CD4-positive, alpha-beta T cell treated with Interleukin-12 subunit alpha and Interleukin-12 subunit beta, for 1 hour (primary cell): ENCODE measurements at regions not wholly inside any gene's neighbourhood (a gene's known extent, or its start where the extent isn't known, plus 50 kb on each side); places are given as distances from the start of the nearest gene placed in this dataset.
"Not testable (repeated sequence)": the region's sequence is repeated elsewhere in the genome, so short reads cannot be mapped to it uniquely, and the experiment has no call there.

Experiments
- DNase-seq: peaks from one replicate; pipeline ENCODE4 v3.0.0-alpha.2; 2020

GRCh38 chr20:57995381-57995977, 233.0 kb downstream of the ANKRD60 start:
- DNase-seq: no peak

- DNase-seq: no peak
Measured at GRCh38 chr20:57993716-57994431, 234.6 kb downstream of the ANKRD60 start.

- no peak for DNase-seq
Measured at GRCh38 chr20:57991211-57991881, 237.1 kb downstream of the ANKRD60 start.

- DNase-seq: no peak
Measured at GRCh38 chr20:57990396-57990987, 238.0 kb downstream of the ANKRD60 start.

GRCh38 chr20:57988828-57989227, 239.6 kb downstream of the ANKRD60 start:
- DNase-seq: no peak

GRCh38 chr20:57988422-57988821, 240.0 kb downstream of the ANKRD60 start:
- no peak for DNase-seq

- DNase-seq: no peak
Measured at GRCh38 chr20:57987659-57988058, 240.8 kb downstream of the ANKRD60 start.

- DNase-seq: no peak
Measured at GRCh38 chr20:57986666-57987065, 241.8 kb downstream of the ANKRD60 start.

- DNase-seq: no peak
Measured at GRCh38 chr20:57985278-57985677, 243.2 kb downstream of the ANKRD60 start.

- DNase-seq: no peak
Measured at GRCh38 chr20:57983082-57983481, 245.4 kb downstream of the ANKRD60 start.

- no peak for DNase-seq
Measured at GRCh38 chr20:57980506-57980905, 247.9 kb downstream of the ANKRD60 start.

- DNase-seq: no peak
Measured at GRCh38 chr20:57977569-57977968, 250.9 kb downstream of the ANKRD60 start.

GRCh38 chr20:57977141-57977540, 251.3 kb downstream of the ANKRD60 start:
- DNase-seq: no peak

- no peak for DNase-seq
Measured at GRCh38 chr20:57974863-57975262, 253.6 kb downstream of the ANKRD60 start.

- DNase-seq: no peak
Measured at GRCh38 chr20:57973886-57974285, 254.6 kb downstream of the ANKRD60 start.

- not testable (repeated sequence) for DNase-seq
Measured at GRCh38 chr20:57971583-57971982, 256.9 kb downstream of the ANKRD60 start.

GRCh38 chr20:57970856-57971255, 257.6 kb downstream of the ANKRD60 start:
- DNase-seq: no peak

- no peak for DNase-seq
Measured at GRCh38 chr20:57970116-57970515, 258.3 kb downstream of the ANKRD60 start.

GRCh38 chr20:57968120-57968519, 258.3 kb upstream of the PMEPA1 start:
- no peak for DNase-seq

GRCh38 chr20:57967364-57967763, 257.5 kb upstream of the PMEPA1 start:
- DNase-seq: no peak

GRCh38 chr20:57966620-57967019, 256.8 kb upstream of the PMEPA1 start:
- DNase-seq: no peak

GRCh38 chr20:57965441-57965840, 255.6 kb upstream of the PMEPA1 start:
- DNase-seq: no peak

GRCh38 chr20:57964011-57964862, 254.4 kb upstream of the PMEPA1 start:
- no peak for DNase-seq
